Endothelial cell of umbilical vein (primary cell): ENCODE measurements at regions not wholly inside any gene's neighbourhood (a gene's known extent, or its start where the extent isn't known, plus 50 kb on each side); places are given as distances from the start of the nearest gene placed in this dataset.

ENCODE experiments used
- BruUV-seq: library from RNA; stranded (reverse); fragments of 400-500 nt; replicated peaks from 2 replicates; lab custom pipeline; 2021; lab: Mats Ljungman, UMichigan
- CTCF ChIA-PET: fragments of 300-600, 350-600 bp; sonication (Branson Sonifier 250); formaldehyde crosslinking; loops from one replicate; lab custom pipeline; 2021; ENCODE audit warnings: antibody characterized with exemption, inconsistent platforms; lab: Charles Lee
- POLR2A ChIA-PET: fragments of 300-600, 350-600 bp; sonication (Branson Sonifier 250); formaldehyde crosslinking; loops from one replicate; lab custom pipeline; 2021; ENCODE audit warnings: antibody characterized with exemption, inconsistent platforms; lab: Charles Lee
- DNase-seq: peaks from one replicate; pipeline ENCODE4 v3.0.0-alpha.2; 2011; ENCODE audit warnings: low read depth, low spot score
- FAIRE-seq: peaks from 2 replicates; lab custom pipeline; 2011; peaks lifted over from hg19 to GRCh38; lab: Jason Lieb, UNC
- H2AFZ ChIP-seq: 2 replicates; pipeline ENCODE4 v1.6.0; 2012; ENCODE audit warnings: low read depth, low read length, control low read depth, inconsistent platforms
- H3K27ac ChIP-seq: 2 replicates; pipeline ENCODE4 v1.5.1; 2011; ENCODE audit warnings: low read depth, mild to moderate bottlenecking, control low read depth, low read length, moderate library complexity; ENCODE audit not compliant: insufficient read depth
- H3K27me3 ChIP-seq, 2 experiments: 2 replicates each; pipeline versions ENCODE4 v1.6.0 to v1.6.1; 2011; ENCODE audit warnings: low read length in 2 of 2, mixed read lengths in 1 of 2; ENCODE audit not compliant: control insufficient read depth in 2 of 2, insufficient read depth in 2 of 2
- H3K36me3 ChIP-seq, 2 experiments: 2 replicates in 1 of 2; 3 replicates in 1 of 2; pipeline ENCODE4 v1.5.1; 2011; ENCODE audit warnings: low read length in 2 of 2, mild to moderate bottlenecking in 1 of 2, moderate library complexity in 1 of 2; ENCODE audit not compliant: control insufficient read depth in 2 of 2, insufficient read depth in 2 of 2; ENCODE audit errors: extremely low read depth in 1 of 2
- H3K4me1 ChIP-seq: 3 replicates; pipeline ENCODE4 v1.5.1; 2011; ENCODE audit warnings: mild to moderate bottlenecking, low read length; ENCODE audit not compliant: control insufficient read depth, insufficient read depth; ENCODE audit errors: extremely low read depth
- H3K4me2 ChIP-seq: 2 replicates; pipeline ENCODE4 v1.6.1; 2011; ENCODE audit warnings: low read length, control low read depth, mixed read lengths; ENCODE audit not compliant: insufficient read depth
- H3K4me3 ChIP-seq, 3 experiments: fragments of 200-600 bp in 1 of 3; sonication (generic), shearing (Covaris generic) in 1 of 3; replicated peaks in 1 of 3; 2 replicates each; pipeline ENCODE4 v1.5.1; 2011 to 2016; ENCODE audit warnings: control low read depth in 3 of 3, low read length in 3 of 3, mild to moderate bottlenecking in 2 of 3, inconsistent platforms in 1 of 3, low read depth in 1 of 3, moderate library complexity in 1 of 3; ENCODE audit not compliant: insufficient read depth in 1 of 3
- H3K79me2 ChIP-seq: 2 replicates; pipeline ENCODE4 v1.6.0; 2012; ENCODE audit warnings: low read length, inconsistent platforms; ENCODE audit not compliant: control insufficient read depth, insufficient read depth
- H3K9ac ChIP-seq: replicated peaks from 2 replicates; pipeline ENCODE3; 2011; ENCODE audit warnings: low read length, control low read depth; ENCODE audit not compliant: insufficient read depth; ENCODE audit errors: extremely low read depth
- H3K9me1 ChIP-seq: replicated peaks from 3 replicates; pipeline ENCODE4 v1.6.0; 2011; ENCODE audit warnings: mild to moderate bottlenecking, low read length; ENCODE audit not compliant: control insufficient read depth, insufficient read depth; ENCODE audit errors: extremely low read depth
- H3K9me3 ChIP-seq: replicated peaks from 2 replicates; pipeline ENCODE4 v1.5.1; 2012; ENCODE audit warnings: low read length, inconsistent platforms; ENCODE audit not compliant: control insufficient read depth, insufficient read depth
- H4K20me1 ChIP-seq: replicated peaks from 2 replicates; pipeline ENCODE3; 2011; ENCODE audit warnings: mild to moderate bottlenecking, low read length; ENCODE audit not compliant: control insufficient read depth, insufficient read depth; ENCODE audit errors: extremely low read depth
- CTCF ChIP-seq, 2 donors: IDR thresholded peaks; 1 replicate in 1 of 2; 2 replicates in 1 of 2; pipeline ENCODE4 v1.5.1; 2011; ENCODE audit warnings: low read length in 2 of 2, mild to moderate bottlenecking in 2 of 2, moderate library complexity in 2 of 2, control low read depth in 1 of 2, inconsistent platforms in 1 of 2, low read depth in 1 of 2; ENCODE audit not compliant: insufficient read depth in 1 of 2; ENCODE audit errors: extremely low read depth in 1 of 2
- EZH2 ChIP-seq: IDR thresholded peaks from 2 replicates; pipeline ENCODE4 v1.6.1; 2012; ENCODE audit warnings: borderline replicate concordance, low read depth, mild to moderate bottlenecking, moderate library complexity, low read length, inconsistent platforms; ENCODE audit not compliant: severe bottlenecking
- FOS ChIP-seq: IDR thresholded peaks from 2 replicates; pipeline ENCODE4 v1.6.1; 2011; ENCODE audit warnings: mild to moderate bottlenecking, low read length, moderate library complexity, borderline replicate concordance; ENCODE audit not compliant: insufficient read depth
- GATA2 ChIP-seq: IDR thresholded peaks from 2 replicates; pipeline ENCODE4 v1.7.0; 2011; ENCODE audit warnings: low read depth, mild to moderate bottlenecking, moderate library complexity, mixed read lengths, low read length; ENCODE audit not compliant: insufficient read length, insufficient read depth
- JUN ChIP-seq: IDR thresholded peaks from 2 replicates; pipeline ENCODE4 v1.6.1; 2011; ENCODE audit warnings: borderline replicate concordance, low read depth; ENCODE audit not compliant: insufficient read length, insufficient read depth
- MAX ChIP-seq: IDR thresholded peaks from 2 replicates; pipeline ENCODE4 v1.6.1; 2011; ENCODE audit not compliant: insufficient read depth, insufficient read length
- MYC ChIP-seq: IDR thresholded peaks from one replicate; pipeline ENCODE4 v1.6.1; 2011; ENCODE audit warnings: mild to moderate bottlenecking, low read depth, low read length
- POLR2A ChIP-seq: IDR thresholded peaks from 2 replicates; pipeline ENCODE4 v1.6.1; 2012; ENCODE audit warnings: low read depth, mild to moderate bottlenecking, control low read depth, low read length
- POLR2AphosphoS5 ChIP-seq: IDR thresholded peaks from 2 replicates; pipeline ENCODE4 v1.6.1; 2012; ENCODE audit warnings: low read depth, mild to moderate bottlenecking, control low read depth, low read length, moderate library complexity; ENCODE audit not compliant: insufficient read depth
- dilution Hi-C: fragments of 300-500 bp; cut with MboI; formaldehyde crosslinking; loops from one replicate; pipeline ENCODE4 v1.15.0; 2019; ENCODE audit warnings: low sequenced_read_pairs; ENCODE audit not compliant: extremely low pct_ligation_motif_present
- intact Hi-C: fragments of 100-400 bp; cut with micrococcal nuclease; formaldehyde crosslinking; loops from one replicate; pipeline ENCODE4 v1.10.0; 2022

- no peaks in the 10 kb centered on the region for H3K4me1 ChIP-seq
- no peaks in the 10 kb centered on the region for H3K36me3 ChIP-seq
- H3K9me3 ChIP-seq, result no peaks in the 10 kb centered on the region
- no TSS peak for BruUV-seq
- no peak overlapping the region for H3K4me3 ChIP-seq
- dilution Hi-C loops, result no loop called here
- H3K79me2 ChIP-seq, result no peaks in the 10 kb centered on the region
- DNase-seq (no peak), FAIRE-seq (no peak)
- no peak overlapping the region for H3K27ac ChIP-seq
- no peak overlapping the region for H3K4me2 ChIP-seq
- TF ChIP-seq MAX, result no peak
- no peak for TF ChIP-seq MYC
- TF ChIP-seq CTCF (IDR thresholded peaks at IDR 0.05; ENCODE audit: extremely low read depth in 1 of 2, insufficient read depth in 1 of 2, low read depth in 1 of 2, low read length in 2 of 2), result no peak
- TF ChIP-seq FOS, result no peak
- CTCF ChIA-PET, result no interaction called here
- POLR2A ChIA-PET, result no interaction called here
- no peaks in the 10 kb centered on the region for H3K27me3 ChIP-seq
- intact Hi-C loops, result no loop called here
- H2AFZ ChIP-seq, result no peak overlapping the region
- H3K9me1 ChIP-seq, result no peaks in the 10 kb centered on the region
- H3K9ac ChIP-seq, result no peak overlapping the region
- no peaks in the 10 kb centered on the region for H4K20me1 ChIP-seq
These were observed 288.9 kb upstream of the TECRL start for GRCh38 chr4:64698171-64698570.

GRCh38 chr4:64682946-64683345 lies 273.7 kb upstream of the TECRL start:
- H3K4me2 ChIP-seq, result no peak overlapping the region
- no TSS peak for BruUV-seq
- H3K9me3 ChIP-seq, result peaks cover 2% of the 10 kb centered on the region
- DNase-seq (no peak), FAIRE-seq (no peak)
- no peaks in the 10 kb centered on the region for H3K4me1 ChIP-seq
- no peak overlapping the region for H3K9ac ChIP-seq
- TF ChIP-seq JUN, result no peak
- no peak for TF ChIP-seq MAX
- TF ChIP-seq CTCF (IDR thresholded peaks at IDR 0.05; ENCODE audit: extremely low read depth in 1 of 2, insufficient read depth in 1 of 2, low read depth in 1 of 2, low read length in 2 of 2), result no peak
- no peak for TF ChIP-seq POLR2A
- no peak for TF ChIP-seq FOS
- TF ChIP-seq EZH2, result no peak
- no peak for TF ChIP-seq GATA2
- TF ChIP-seq POLR2AphosphoS5, result no peak
- TF ChIP-seq MYC, result no peak
- no peaks in the 10 kb centered on the region for H3K27me3 ChIP-seq
- H3K79me2 ChIP-seq, result no peaks in the 10 kb centered on the region
- no peaks in the 10 kb centered on the region for H3K36me3 ChIP-seq
- intact Hi-C loops, result no loop called here
- H4K20me1 ChIP-seq, result no peaks in the 10 kb centered on the region
- dilution Hi-C loops, result no loop called here
- CTCF ChIA-PET, result no interaction called here
- POLR2A ChIA-PET, result no interaction called here
- no peaks in the 10 kb centered on the region for H3K9me1 ChIP-seq
- H2AFZ ChIP-seq, result no peak overlapping the region
- no peak overlapping the region for H3K27ac ChIP-seq
- H3K4me3 ChIP-seq, result no peak overlapping the region
